Suprapubic skin (tissue), 4 donors: ENCODE measurements at regions not wholly inside any gene's neighbourhood (a gene's known extent, or its start where the extent isn't known, plus 50 kb on each side); places are given as distances from the start of the nearest gene placed in this dataset.

Experiments
- CTCF ChIP-seq, 2 donors: fragments of 200-600 bp in 1 of 2; fragments of 450-650 bp in 1 of 2; sonication (generic) in 1 of 2; IDR thresholded peaks; one replicate each; pipeline ENCODE4 v1.5.1; 2016 to 2019; ENCODE audit warnings: antibody characterized with exemption in 2 of 2, mild to moderate bottlenecking in 1 of 2, moderate library complexity in 1 of 2
- POLR2A ChIP-seq, 2 donors: fragments of 450-650 bp; IDR thresholded peaks; one replicate each; pipeline ENCODE4 v1.6.1; 2017; ENCODE audit warnings: antibody characterized with exemption in 2 of 2, mild to moderate bottlenecking in 2 of 2, moderate library complexity in 2 of 2
- POLR2AphosphoS5 ChIP-seq, 3 donors: sonication (generic); formaldehyde crosslinking; IDR thresholded peaks; one replicate each; pipeline ENCODE4 v1.6.1; 2017; ENCODE audit warnings: antibody characterized with exemption in 3 of 3

DNA sequence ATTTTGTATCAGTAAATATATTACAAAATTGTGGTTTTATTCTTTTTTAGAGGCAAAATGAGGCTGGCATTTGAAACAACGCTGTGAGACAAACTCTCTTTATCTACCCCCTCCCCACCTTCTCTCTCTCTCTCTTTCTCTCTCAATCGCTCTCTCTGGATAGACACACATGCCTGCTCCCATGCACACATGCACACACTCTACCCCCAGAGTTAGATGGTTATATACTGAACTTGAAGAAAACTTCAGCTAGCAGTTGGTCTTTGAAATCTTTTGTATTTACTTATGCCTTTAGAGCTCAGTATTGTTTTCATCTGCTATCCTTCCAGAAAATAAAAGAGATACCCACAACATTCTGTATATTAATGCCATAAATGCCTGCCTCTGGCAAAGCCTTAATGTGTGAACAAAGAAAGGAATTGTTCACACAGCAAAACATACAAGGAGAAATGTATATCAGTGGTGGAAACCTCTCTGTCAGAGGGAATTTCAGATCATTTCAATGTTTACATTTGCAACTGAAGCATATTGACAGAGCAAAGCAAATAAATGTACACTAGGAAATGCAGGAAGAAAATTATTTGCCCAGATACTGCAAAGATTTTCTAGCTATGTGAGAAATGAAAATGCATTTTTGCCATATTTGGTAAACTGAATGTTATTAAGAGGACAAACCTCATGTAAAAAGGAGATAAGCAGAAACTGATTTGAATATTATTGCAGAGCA is 217.0 kb upstream of the UBE2E3 start:
- no peak for TF ChIP-seq CTCF (IDR thresholded peaks at IDR 0.05)
- no peak for TF ChIP-seq POLR2A (IDR thresholded peaks at IDR 0.05)
- no peak for TF ChIP-seq POLR2AphosphoS5 (IDR thresholded peaks at IDR 0.05)
